ENCODE measurements at regions not wholly inside any gene's neighbourhood (a gene's known extent, or its start where the extent isn't known, plus 50 kb on each side); places are given as distances from the start of the nearest gene placed in this dataset.

GRCh38 chr7:47663213-47663612 lies 81.3 kb upstream of the TNS3 start:
- peak; percentile 54 for DNase-seq

- DNase-seq, result no peak
Measured at GRCh38 chr7:47661051-47661714, 79.3 kb upstream of the TNS3 start.

- DNase-seq, result no peak
Measured at GRCh38 chr7:47659664-47660462, 78.0 kb upstream of the TNS3 start.

- no peak for DNase-seq
Measured at GRCh38 chr7:47658886-47659635, 77.2 kb upstream of the TNS3 start.

- no peak for DNase-seq
Measured at GRCh38 chr7:47657126-47657525, 75.2 kb upstream of the TNS3 start.

- DNase-seq, result no peak
Measured at GRCh38 chr7:47654672-47655298, 72.9 kb upstream of the TNS3 start.

- no peak for DNase-seq
Measured at GRCh38 chr7:47653550-47654411, 71.9 kb upstream of the TNS3 start.

GRCh38 chr7:47652591-47652990 lies 70.7 kb upstream of the TNS3 start:
- no peak for DNase-seq

GRCh38 chr7:47651355-47652317 lies 69.7 kb upstream of the TNS3 start:
- DNase-seq, result peak; percentile 93

- no peak for DNase-seq
Measured at GRCh38 chr7:47649919-47650318, 68.0 kb upstream of the TNS3 start.

GRCh38 chr7:47648275-47648925 lies 66.5 kb upstream of the TNS3 start:
- DNase-seq, result peak; percentile 78

- DNase-seq, result no peak
Measured at GRCh38 chr7:47647918-47648250, 66.0 kb upstream of the TNS3 start.

GRCh38 chr7:47647181-47647917 lies 65.4 kb upstream of the TNS3 start:
- DNase-seq, result no peak

GRCh38 chr7:47643716-47644400 lies 61.9 kb upstream of the TNS3 start:
- no peak for DNase-seq

- DNase-seq, result no peak
Measured at GRCh38 chr7:47640265-47640664, 58.4 kb upstream of the TNS3 start.

- DNase-seq, result no peak
Measured at GRCh38 chr7:47639495-47640110, 57.7 kb upstream of the TNS3 start.

- peak; percentile 36 for DNase-seq
Measured at GRCh38 chr7:47638679-47639315, 56.9 kb upstream of the TNS3 start.

All from fibroblast of skin of abdomen (primary cell).